NCI-H82 treated with DMSO at 0.1 percent for 48 hours (cell line): ENCODE measurements at regions not wholly inside any gene's neighbourhood (a gene's known extent, or its start where the extent isn't known, plus 50 kb on each side); places are given as distances from the start of the nearest gene placed in this dataset.

ENCODE experiments used
- DNase-seq: peaks from one replicate; lab custom pipeline; 2025; ENCODE audit not compliant: unreplicated experiment; lab: John Stamatoyannopoulos, UW

DNA sequence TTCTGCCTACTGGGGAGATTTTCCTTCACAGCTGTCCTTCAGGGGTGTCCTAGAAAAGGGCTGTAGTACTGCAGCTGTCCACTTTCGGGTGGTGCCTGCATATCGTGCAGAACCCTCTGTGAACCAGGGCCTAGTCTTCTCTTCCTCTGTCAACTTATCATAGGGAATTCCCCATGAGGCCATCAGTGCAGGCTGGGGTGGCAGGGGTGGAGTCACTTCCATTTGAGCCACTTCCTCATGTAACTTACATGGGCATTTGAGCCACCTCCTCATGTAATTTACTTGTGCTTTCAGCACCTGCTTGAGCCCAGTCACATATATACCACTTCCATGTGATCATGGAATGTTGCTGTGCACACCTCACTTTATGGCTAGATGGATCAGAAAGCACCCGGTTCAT, 742.0 kb upstream of the RGMB start:
- no peak for DNase-seq

DNA sequence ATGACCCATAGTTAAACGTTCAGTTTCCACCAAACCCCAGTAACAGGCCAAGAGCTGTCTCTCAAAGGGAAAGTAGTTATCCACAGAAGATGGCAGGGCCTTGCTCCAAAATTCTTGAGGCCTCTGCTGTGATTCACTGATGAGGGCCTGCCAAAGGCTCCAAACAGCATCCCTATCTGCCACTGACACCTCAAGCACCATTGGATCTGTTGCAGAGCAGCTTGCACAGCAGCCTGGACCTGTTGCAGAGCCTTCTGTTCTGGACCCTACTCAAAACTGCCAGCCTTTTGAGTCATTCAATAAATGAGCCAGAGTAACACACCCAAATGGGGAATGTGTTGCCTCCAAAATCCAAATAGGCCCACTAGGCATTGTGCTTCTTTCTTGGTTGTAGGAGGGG, 741.5 kb upstream of the RGMB start:
- no peak for DNase-seq

DNA sequence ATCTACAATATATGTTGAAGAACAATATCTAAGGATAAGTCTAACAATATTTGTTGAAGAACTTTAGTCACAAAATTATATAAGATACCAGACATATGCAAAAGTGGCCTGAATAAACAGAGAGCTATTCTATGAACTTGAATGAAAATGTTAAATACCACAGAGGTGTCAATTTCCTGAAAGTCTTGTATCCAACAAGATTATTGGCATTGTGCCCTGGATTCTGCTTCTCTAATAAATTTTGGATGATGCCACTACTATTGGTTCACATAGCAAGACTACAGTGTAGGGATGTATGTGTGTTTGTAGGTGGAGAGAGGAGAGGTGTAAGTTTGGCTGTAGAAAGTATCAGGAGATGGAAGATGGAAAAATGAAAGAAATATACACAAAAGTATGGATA, 731.8 kb upstream of the RGMB start:
- no peak for DNase-seq

- no peak for DNase-seq
Observed at GRCh38 chr5:98042521-98042920, 730.9 kb upstream of the RGMB start.

- DNase-seq: no peak
Observed at GRCh38 chr5:98042961-98043360, 730.5 kb upstream of the RGMB start.

DNA sequence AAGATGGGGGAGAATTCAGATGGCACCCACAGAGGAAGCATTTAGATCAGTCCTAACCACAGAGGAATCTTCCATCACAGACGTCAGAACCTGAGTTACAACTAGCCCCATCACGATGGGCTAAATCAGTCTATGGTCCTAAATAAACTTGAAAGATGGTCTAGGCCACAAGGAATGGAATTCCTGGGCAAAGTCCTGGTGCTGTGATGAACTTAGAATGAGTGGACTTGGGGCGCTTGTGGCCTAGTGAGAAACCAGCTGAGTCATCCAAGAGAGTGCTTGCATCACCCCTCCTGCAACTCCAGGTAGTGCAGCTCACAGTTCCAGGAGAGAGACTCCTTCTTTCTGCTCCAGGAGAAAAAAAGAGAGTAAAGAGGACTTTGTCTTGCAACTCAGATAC, 722.9 kb upstream of the RGMB start:
- DNase-seq: no peak

- no peak for DNase-seq
Observed at GRCh38 chr5:98053170-98053569, 720.3 kb upstream of the RGMB start.

GRCh38 chr5:98060148-98060547, 713.3 kb upstream of the RGMB start:
- DNase-seq: no peak

DNA sequence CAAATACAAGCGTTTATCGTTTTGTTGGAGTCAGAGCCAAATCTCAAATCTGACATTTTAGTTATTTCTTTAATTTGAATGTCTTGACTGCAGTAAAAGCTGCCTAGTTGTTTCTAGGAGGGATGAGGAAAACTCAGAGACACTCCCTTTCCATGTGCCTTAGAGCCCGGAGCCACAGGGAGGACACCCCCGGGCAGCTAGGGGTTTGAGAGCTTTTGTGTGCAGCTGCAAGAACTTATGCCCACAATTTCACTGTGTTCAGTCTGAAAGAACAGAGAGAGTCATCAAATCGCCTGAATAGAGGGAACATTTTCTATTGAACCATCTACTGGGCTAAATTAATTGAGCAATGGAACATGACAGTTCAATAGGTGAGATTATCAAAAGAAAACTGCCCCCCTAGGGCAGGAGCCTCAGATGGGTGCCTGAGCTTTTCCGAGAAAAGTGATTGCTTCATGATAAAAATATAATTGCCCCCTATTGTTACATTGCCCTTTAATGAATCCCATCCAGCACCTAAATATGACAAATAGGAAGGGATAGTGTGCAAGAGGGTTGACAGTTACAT, 709.3 kb upstream of the RGMB start:
- no peak for DNase-seq

DNA sequence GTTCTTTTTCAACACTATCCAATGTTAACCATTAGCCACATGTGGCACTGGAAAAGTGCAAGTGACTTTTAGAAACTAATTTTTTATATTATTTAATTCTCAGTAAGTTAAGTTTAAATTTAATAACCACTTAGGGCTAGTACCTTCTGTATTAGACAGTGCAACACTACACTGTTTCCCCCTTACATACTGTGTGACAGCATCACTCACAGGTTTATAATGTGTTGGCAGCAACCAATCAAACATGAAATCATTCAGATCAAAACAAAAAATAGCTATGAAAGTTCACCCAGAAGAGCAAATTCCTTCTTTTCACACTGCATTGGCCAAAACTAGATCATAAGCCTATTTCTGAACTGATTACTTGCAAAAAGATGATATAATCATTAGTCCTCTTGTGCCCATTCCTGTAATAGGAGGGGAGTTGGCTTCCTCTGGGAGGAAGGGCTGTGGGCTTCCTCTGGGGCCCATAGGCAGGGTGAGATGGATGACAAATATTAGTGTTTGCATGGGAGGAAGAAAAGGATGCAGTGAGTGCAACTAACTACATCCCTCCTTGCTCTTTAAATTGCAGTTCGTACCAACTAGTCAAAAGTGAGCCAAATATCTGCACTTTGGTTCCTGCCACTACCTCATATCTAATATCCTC, 708.1 kb upstream of the RGMB start:
- no peak for DNase-seq

DNA sequence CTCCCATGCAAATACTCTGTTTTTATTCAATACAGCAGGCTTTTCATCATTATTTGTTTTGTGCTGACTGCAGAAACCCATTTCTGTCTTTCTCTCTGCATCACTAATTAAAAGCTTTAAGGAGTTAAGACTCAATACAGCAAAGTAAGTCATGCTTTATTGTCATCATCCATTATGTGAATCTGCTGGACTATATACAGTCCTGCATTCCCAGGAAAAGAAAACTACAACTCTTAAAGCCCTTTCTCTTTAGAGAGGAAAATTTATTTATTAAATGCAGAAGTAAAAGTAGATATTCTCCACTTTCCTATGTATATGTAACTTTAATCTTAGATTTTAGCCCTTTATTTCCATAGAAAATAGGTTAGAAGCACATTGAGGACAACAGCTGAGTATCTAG, 706.6 kb upstream of the RGMB start:
- DNase-seq: no peak

- DNase-seq: no peak
Observed at GRCh38 chr5:98069876-98070512, 703.5 kb upstream of the RGMB start.

- DNase-seq: no peak
Observed at GRCh38 chr5:98072921-98073320, 700.5 kb upstream of the RGMB start.

DNA sequence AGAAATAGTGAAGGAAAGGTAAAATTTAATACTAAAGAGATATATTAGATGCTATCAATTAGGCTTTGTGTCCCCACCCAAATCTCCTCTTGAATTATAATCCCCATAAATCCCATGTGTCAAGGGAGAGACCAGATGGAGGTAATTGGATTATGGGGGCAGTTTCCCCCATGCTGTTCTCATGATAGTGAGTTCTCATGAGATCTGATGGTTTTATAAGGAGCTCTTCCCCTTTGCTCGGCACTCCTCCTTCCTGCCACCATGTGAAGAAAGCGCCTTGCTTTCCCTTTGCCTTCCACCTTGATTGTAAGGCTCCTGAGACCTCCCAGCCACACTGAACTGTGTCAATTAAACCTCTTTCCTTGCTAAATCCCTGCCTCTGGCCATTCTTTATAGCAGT, 697.0 kb upstream of the RGMB start:
- DNase-seq: peak; percentile 15

DNA sequence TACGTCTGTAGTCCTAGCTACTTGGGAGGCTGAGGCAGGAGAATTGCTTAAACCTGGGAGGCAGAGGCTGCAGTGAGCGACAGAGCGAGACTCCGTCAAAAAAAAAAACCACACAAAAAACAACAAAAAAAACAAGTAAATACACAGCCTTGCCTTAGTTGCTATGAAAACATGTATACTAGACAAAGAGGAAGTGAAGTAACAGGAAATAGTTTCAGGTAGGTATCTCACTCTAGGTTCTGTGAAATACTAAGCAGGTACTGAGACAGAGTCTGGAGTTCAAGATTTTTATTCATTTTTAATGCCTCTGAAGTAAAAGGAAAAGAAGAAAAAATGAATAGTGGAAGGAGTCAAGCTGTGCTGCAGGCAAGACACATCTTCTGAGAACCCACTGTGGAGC, 687.9 kb upstream of the RGMB start:
- no peak for DNase-seq

DNA sequence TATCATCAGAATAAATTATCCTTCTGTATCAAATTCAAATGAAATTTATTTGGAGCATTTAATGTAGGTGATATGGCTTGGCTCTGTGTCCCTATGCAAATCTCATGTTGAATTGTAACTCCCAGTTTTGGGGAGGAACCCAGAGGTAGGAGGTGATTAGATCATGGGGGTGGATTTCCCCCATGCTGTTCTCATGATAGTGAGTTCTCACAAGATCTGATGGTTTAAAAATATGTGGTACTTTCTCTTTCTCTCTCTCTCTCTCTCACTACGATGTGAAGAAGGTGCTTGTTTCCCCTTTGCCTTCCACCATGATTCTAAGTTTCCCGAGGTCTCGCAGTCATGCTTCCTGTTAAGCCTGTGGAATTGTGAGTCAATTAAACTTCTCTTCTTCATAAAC, 678.4 kb upstream of the RGMB start:
- no peak for DNase-seq

DNA sequence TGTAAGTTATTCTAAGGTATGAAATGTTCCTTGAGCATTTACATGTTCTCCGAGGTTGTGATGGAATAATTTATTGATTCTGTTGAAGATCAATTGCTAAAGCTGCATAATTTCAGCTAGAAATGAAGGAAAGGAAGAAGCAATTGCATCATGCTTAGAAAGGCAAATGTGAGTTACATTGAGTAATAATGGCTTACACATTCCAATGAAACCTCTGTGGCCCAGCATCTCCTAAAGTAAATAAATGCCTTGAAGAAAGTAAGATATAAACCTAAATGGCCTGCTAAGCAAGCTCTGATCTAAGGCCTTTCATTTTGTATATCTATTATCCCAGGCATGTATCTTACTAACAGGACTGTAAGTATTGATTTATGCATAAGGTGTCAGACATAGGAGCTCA, 677.3 kb upstream of the RGMB start:
- no peak for DNase-seq

GRCh38 chr5:98099448-98100105, 673.9 kb upstream of the RGMB start:
- DNase-seq: no peak

DNA sequence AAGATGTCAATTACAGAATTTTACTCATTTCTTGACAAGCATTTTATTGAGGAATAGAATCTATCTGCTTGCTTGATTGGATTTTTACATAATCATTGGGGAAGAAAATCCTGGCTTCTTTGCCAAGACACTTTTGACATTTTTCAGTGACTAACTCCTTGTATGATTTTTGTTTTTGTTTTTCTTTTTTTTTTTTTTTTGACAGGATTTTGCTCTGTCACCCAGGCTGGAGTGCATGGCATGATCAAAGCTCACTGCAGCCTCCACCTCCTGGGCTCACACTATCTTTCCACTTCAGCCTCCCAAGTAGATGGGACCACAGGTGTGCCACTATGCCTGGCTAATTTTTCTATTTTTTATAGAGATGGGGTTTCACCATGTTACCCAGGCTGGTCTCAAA, 672.3 kb upstream of the RGMB start:
- no peak for DNase-seq

GRCh38 chr5:98102936-98103335, 670.5 kb upstream of the RGMB start:
- DNase-seq: no peak

GRCh38 chr5:98103807-98104206, 669.7 kb upstream of the RGMB start:
- DNase-seq: no peak

DNA sequence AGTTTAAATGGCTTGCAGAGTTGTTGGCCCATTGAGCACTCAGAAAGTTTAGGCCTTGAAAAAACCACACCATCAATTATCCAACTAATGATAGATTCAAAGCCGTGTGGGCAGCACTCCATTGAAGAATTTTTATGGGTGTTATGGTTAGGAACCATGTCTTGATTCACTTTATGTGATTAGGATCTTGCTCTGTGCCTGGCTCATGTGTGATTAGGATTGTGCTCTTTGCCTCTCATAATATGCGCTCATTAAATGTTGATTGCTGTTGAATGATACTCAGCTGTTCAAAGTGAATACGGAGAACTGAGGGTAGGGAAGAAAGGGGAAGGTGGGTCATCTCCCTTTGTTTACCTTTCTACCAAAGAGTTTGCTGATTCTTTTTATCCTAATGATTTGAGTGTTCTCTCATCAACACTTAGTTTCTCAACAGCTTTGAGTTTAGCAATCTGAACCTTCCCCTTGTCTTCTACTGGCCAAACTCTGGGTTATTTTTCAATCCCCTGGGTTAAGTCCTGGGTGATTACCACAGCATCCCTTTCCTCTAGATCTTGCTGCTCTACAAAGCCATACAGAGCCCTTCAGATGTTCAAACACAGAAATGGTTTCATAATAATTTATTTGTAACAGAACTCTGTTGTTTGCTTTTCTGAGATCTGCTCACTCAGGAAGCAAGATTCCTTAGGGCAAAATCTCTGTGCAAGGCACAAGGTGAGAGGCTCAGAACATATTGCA, 668.8 kb upstream of the RGMB start:
- no peak for DNase-seq
